ENCODE measurements at regions not wholly inside any gene's neighbourhood (a gene's known extent, or its start where the extent isn't known, plus 50 kb on each side); places are given as distances from the start of the nearest gene placed in this dataset.

GRCh38 chr13:54511366-54511765 lies 1482.8 kb downstream of the OLFM4 start:
- no peaks in the 10 kb centered on the region for H3K79me2 ChIP-seq (ENCODE audit: control insufficient read depth, insufficient read depth, low read length)
- no peaks in the 10 kb centered on the region for H3K36me3 ChIP-seq (ENCODE audit: control insufficient read depth, insufficient read depth, low read length)
- TF ChIP-seq, protein P1, sequence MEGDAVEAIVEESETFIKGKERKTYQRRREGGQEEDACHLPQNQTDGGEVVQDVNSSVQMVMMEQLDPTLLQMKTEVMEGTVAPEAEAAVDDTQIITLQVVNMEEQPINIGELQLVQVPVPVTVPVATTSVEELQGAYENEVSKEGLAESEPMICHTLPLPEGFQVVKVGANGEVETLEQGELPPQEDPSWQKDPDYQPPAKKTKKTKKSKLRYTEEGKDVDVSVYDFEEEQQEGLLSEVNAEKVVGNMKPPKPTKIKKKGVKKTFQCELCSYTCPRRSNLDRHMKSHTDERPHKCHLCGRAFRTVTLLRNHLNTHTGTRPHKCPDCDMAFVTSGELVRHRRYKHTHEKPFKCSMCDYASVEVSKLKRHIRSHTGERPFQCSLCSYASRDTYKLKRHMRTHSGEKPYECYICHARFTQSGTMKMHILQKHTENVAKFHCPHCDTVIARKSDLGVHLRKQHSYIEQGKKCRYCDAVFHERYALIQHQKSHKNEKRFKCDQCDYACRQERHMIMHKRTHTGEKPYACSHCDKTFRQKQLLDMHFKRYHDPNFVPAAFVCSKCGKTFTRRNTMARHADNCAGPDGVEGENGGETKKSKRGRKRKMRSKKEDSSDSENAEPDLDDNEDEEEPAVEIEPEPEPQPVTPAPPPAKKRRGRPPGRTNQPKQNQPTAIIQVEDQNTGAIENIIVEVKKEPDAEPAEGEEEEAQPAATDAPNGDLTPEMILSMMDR (conservative IDR thresholded peaks at IDR 0.05 in 1 of 2, IDR thresholded peaks at IDR 0.05 in 1 of 2; ENCODE audit: low read depth in 1 of 2, low read length in 2 of 2), result no peak
- TF ChIP-seq EZH2 (IDR thresholded peaks at IDR 0.05; ENCODE audit: low read length, missing control alignments), result no peak
- DNase-seq (ENCODE audit: low read depth in 2 of 2), result peak in 1 of 2 donors; percentile 17
- no peaks in the 10 kb centered on the region for H3K27me3 ChIP-seq (ENCODE audit: control insufficient read depth, insufficient read depth, low read length)
- H3K4me3 ChIP-seq (replicated peaks in 1 of 4; ENCODE audit: control extremely low read depth in 1 of 4, insufficient read depth in 1 of 4, low read depth in 3 of 4, low read length in 4 of 4), result no peak overlapping the region
- no peaks in the 10 kb centered on the region for H4K20me1 ChIP-seq (ENCODE audit: control insufficient read depth, extremely low read depth, insufficient read depth, low read length)
- H3K9ac ChIP-seq (ENCODE audit: insufficient read depth, low read length), result no peak overlapping the region
- H3K4me1 ChIP-seq (ENCODE audit: control insufficient read depth, extremely low read depth, insufficient read depth, low read length), result no peaks in the 10 kb centered on the region
- no peak overlapping the region for H3K4me2 ChIP-seq (ENCODE audit: extremely low read depth, insufficient read depth, low read length)
- no peak overlapping the region for H2AFZ ChIP-seq (ENCODE audit: low read length)
- no peak overlapping the region for H3K27ac ChIP-seq (ENCODE audit: insufficient read depth, low read length)
- no peaks in the 10 kb centered on the region for H3K9me3 ChIP-seq (ENCODE audit: control insufficient read depth, insufficient read depth, low read depth, low read length)

GRCh38 chr13:54513254-54513653 lies 1484.6 kb downstream of the OLFM4 start:
- Histone ChIP-seq H3K4me3 (replicated peaks in 1 of 4; ENCODE audit: control extremely low read depth in 1 of 4, insufficient read depth in 1 of 4, low read depth in 3 of 4, low read length in 4 of 4) (no peak overlapping the region), H2AFZ (ENCODE audit: low read length) (no peak overlapping the region), H3K79me2 (ENCODE audit: control insufficient read depth, insufficient read depth, low read length) (no peaks in the 10 kb centered on the region), H3K9ac (ENCODE audit: insufficient read depth, low read length) (no peak overlapping the region), H3K36me3 (ENCODE audit: control insufficient read depth, insufficient read depth, low read length) (no peaks in the 10 kb centered on the region), H3K4me2 (ENCODE audit: extremely low read depth, insufficient read depth, low read length) (no peak overlapping the region), H4K20me1 (ENCODE audit: control insufficient read depth, extremely low read depth, insufficient read depth, low read length) (no peaks in the 10 kb centered on the region), H3K9me3 (ENCODE audit: control insufficient read depth, insufficient read depth, low read depth, low read length) (no peaks in the 10 kb centered on the region), H3K27me3 (ENCODE audit: control insufficient read depth, insufficient read depth, low read length) (no peaks in the 10 kb centered on the region), H3K27ac (ENCODE audit: insufficient read depth, low read length) (no peak overlapping the region), H3K4me1 (ENCODE audit: control insufficient read depth, extremely low read depth, insufficient read depth, low read length) (no peaks in the 10 kb centered on the region)
- DNase-seq (ENCODE audit: low read depth in 2 of 2), result no peak
- no peak for TF ChIP-seq EZH2 (IDR thresholded peaks at IDR 0.05; ENCODE audit: low read length, missing control alignments)
- TF ChIP-seq, protein P1 (conservative IDR thresholded peaks at IDR 0.05 in 1 of 2, IDR thresholded peaks at IDR 0.05 in 1 of 2; ENCODE audit: low read depth in 1 of 2, low read length in 2 of 2), result no peak

GRCh38 chr13:54536112-54536511 lies 1507.5 kb downstream of the OLFM4 start:
- no peak for TF ChIP-seq EZH2 (IDR thresholded peaks at IDR 0.05; ENCODE audit: low read length, missing control alignments)
- TF ChIP-seq, protein P1 (conservative IDR thresholded peaks at IDR 0.05 in 1 of 2, IDR thresholded peaks at IDR 0.05 in 1 of 2; ENCODE audit: low read depth in 1 of 2, low read length in 2 of 2), result no peak
- no peaks in the 10 kb centered on the region for H3K36me3 ChIP-seq (ENCODE audit: control insufficient read depth, insufficient read depth, low read length)
- no peak overlapping the region for H3K9ac ChIP-seq (ENCODE audit: insufficient read depth, low read length)
- H3K27me3 ChIP-seq (ENCODE audit: control insufficient read depth, insufficient read depth, low read length), result no peaks in the 10 kb centered on the region
- H3K4me3 ChIP-seq (replicated peaks in 1 of 4; ENCODE audit: control extremely low read depth in 1 of 4, insufficient read depth in 1 of 4, low read depth in 3 of 4, low read length in 4 of 4), result no peak overlapping the region
- no peak overlapping the region for H3K27ac ChIP-seq (ENCODE audit: insufficient read depth, low read length)
- DNase-seq (ENCODE audit: low read depth in 2 of 2), result no peak
- no peak overlapping the region for H2AFZ ChIP-seq (ENCODE audit: low read length)
- no peaks in the 10 kb centered on the region for H3K79me2 ChIP-seq (ENCODE audit: control insufficient read depth, insufficient read depth, low read length)
- no peaks in the 10 kb centered on the region for H3K4me1 ChIP-seq (ENCODE audit: control insufficient read depth, extremely low read depth, insufficient read depth, low read length)
- H4K20me1 ChIP-seq (ENCODE audit: control insufficient read depth, extremely low read depth, insufficient read depth, low read length), result no peaks in the 10 kb centered on the region
- no peak overlapping the region for H3K4me2 ChIP-seq (ENCODE audit: extremely low read depth, insufficient read depth, low read length)
- H3K9me3 ChIP-seq (ENCODE audit: control insufficient read depth, insufficient read depth, low read depth, low read length), result no peaks in the 10 kb centered on the region
